ENCODE measurements at regions not wholly inside any gene's neighbourhood (a gene's known extent, or its start where the extent isn't known, plus 50 kb on each side); places are given as distances from the start of the nearest gene placed in this dataset.

GRCh38 chr13:87208636-87209035 is 462.5 kb upstream of the SLITRK5 start:
- TF ChIP-seq, protein P1, sequence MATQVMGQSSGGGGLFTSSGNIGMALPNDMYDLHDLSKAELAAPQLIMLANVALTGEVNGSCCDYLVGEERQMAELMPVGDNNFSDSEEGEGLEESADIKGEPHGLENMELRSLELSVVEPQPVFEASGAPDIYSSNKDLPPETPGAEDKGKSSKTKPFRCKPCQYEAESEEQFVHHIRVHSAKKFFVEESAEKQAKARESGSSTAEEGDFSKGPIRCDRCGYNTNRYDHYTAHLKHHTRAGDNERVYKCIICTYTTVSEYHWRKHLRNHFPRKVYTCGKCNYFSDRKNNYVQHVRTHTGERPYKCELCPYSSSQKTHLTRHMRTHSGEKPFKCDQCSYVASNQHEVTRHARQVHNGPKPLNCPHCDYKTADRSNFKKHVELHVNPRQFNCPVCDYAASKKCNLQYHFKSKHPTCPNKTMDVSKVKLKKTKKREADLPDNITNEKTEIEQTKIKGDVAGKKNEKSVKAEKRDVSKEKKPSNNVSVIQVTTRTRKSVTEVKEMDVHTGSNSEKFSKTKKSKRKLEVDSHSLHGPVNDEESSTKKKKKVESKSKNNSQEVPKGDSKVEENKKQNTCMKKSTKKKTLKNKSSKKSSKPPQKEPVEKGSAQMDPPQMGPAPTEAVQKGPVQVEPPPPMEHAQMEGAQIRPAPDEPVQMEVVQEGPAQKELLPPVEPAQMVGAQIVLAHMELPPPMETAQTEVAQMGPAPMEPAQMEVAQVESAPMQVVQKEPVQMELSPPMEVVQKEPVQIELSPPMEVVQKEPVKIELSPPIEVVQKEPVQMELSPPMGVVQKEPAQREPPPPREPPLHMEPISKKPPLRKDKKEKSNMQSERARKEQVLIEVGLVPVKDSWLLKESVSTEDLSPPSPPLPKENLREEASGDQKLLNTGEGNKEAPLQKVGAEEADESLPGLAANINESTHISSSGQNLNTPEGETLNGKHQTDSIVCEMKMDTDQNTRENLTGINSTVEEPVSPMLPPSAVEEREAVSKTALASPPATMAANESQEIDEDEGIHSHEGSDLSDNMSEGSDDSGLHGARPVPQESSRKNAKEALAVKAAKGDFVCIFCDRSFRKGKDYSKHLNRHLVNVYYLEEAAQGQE (IDR thresholded peaks at IDR 0.05; ENCODE audit: low read depth), result no peak
- TF ChIP-seq TEAD4 (IDR thresholded peaks at IDR 0.05) (no peak), RAD21 (IDR thresholded peaks at IDR 0.05; ENCODE audit: low read depth) (no peak), MAX (IDR thresholded peaks at IDR 0.05) (no peak), ZBTB7A (IDR thresholded peaks at IDR 0.05; ENCODE audit: low read depth) (no peak), NFIC (IDR thresholded peaks at IDR 0.05) (0 out of 2 replicates have a peak, but pooled peaks have one; percentile 43)

GRCh38 chr13:87234981-87235380 is 436.2 kb upstream of the SLITRK5 start:
- TF ChIP-seq RAD21 (IDR thresholded peaks at IDR 0.05; ENCODE audit: low read depth) (no peak), TAF1 (IDR thresholded peaks at IDR 0.05; ENCODE audit: low read depth) (no peak), FOXM1 (IDR thresholded peaks at IDR 0.05; ENCODE audit: borderline replicate concordance, low read depth) (no peak), EP300 (IDR thresholded peaks at IDR 0.05; ENCODE audit: borderline replicate concordance) (no peak), TEAD4 (IDR thresholded peaks at IDR 0.05) (no peak)

- TF ChIP-seq TCF12 (IDR thresholded peaks at IDR 0.05; ENCODE audit: low read depth) (no peak), RAD21 (IDR thresholded peaks at IDR 0.05; ENCODE audit: low read depth) (no peak), MAX (IDR thresholded peaks at IDR 0.05) (no peak), EP300 (IDR thresholded peaks at IDR 0.05; ENCODE audit: borderline replicate concordance) (no peak), USF1 (IDR thresholded peaks at IDR 0.05) (no peak)
Observed at GRCh38 chr13:87235621-87236020, 435.6 kb upstream of the SLITRK5 start.

DNA sequence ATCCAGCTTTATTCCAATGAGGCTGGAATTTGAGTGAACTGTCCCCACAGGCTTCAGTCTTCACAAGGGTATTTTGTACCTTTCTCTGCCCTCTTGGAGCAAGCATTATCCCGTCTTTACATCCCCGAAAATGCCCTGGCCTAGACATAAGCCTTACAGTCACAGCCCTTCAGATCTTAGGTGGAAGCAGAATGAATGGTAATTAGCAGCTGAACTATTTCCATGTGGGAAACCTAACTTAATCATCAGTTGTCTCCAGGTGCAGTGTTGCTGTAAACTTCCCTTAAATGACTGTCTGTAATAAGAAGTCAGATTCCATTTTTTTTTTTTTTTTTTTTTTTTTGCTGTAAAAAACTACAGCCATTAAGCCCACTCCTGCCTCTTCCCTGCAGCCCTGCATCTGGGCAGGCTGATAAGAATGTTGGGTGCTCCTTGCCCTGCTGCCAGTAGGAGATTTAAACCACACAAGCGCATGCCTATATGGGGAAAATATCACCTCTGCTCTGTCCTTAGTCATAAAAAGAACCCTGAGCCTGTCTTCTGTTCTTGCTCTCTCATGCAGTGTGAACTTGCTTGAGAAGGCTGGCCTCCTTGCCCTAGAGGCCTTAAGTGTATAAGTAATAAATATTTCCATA is 426.8 kb upstream of the SLITRK5 start:
- no peak for TF ChIP-seq USF1 (IDR thresholded peaks at IDR 0.05)
- no peak for TF ChIP-seq NFIC (IDR thresholded peaks at IDR 0.05)
- no peak for TF ChIP-seq TEAD4 (IDR thresholded peaks at IDR 0.05)
- TF ChIP-seq, protein P1 (IDR thresholded peaks at IDR 0.05; ENCODE audit: low read depth), result no peak
- TF ChIP-seq CEBPB (IDR thresholded peaks at IDR 0.05), result no peak
- no peak for TF ChIP-seq YY1 (IDR thresholded peaks at IDR 0.05; ENCODE audit: low read depth)
- TF ChIP-seq RAD21 (IDR thresholded peaks at IDR 0.05; ENCODE audit: low read depth), result no peak
- no peak for TF ChIP-seq ZBTB7A (IDR thresholded peaks at IDR 0.05; ENCODE audit: low read depth)
- no peak for TF ChIP-seq EP300 (IDR thresholded peaks at IDR 0.05; ENCODE audit: borderline replicate concordance)
- TF ChIP-seq FOXM1 (IDR thresholded peaks at IDR 0.05; ENCODE audit: borderline replicate concordance, low read depth), result no peak
- no peak for TF ChIP-seq TAF1 (IDR thresholded peaks at IDR 0.05; ENCODE audit: low read depth)

DNA sequence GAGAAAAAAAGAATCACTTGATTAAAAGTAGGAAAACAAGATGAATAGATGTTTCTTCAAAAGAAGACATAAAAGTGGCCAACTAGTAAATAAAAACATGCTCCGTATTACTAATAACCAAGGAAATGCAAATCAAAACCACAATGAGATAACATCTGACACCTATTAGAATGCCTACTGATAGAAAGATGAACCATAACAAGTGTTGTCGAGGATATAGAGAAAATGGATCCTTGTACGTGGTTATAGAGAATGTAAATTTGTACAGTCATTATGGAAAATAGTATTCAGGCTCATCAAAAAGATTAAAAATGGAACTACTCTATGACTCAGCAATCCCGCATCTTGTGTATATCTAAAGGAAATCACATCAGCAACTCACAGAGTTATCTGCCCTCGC is 415.8 kb upstream of the SLITRK5 start:
- TF ChIP-seq, protein P1 (IDR thresholded peaks at IDR 0.05; ENCODE audit: low read depth), result no peak
- no peak for TF ChIP-seq EGR1 (IDR thresholded peaks at IDR 0.05)
- no peak for TF ChIP-seq NFIC (IDR thresholded peaks at IDR 0.05)
- TF ChIP-seq YY1 (IDR thresholded peaks at IDR 0.05; ENCODE audit: low read depth), result no peak
- TF ChIP-seq USF1 (IDR thresholded peaks at IDR 0.05), result no peak
- no peak for TF ChIP-seq RAD21 (IDR thresholded peaks at IDR 0.05; ENCODE audit: low read depth)
- TF ChIP-seq FOXM1 (IDR thresholded peaks at IDR 0.05; ENCODE audit: borderline replicate concordance, low read depth), result no peak
- TF ChIP-seq TEAD4 (IDR thresholded peaks at IDR 0.05), result no peak
- no peak for TF ChIP-seq ZBTB7A (IDR thresholded peaks at IDR 0.05; ENCODE audit: low read depth)
- no peak for TF ChIP-seq TAF1 (IDR thresholded peaks at IDR 0.05; ENCODE audit: low read depth)
- TF ChIP-seq MAX (IDR thresholded peaks at IDR 0.05), result no peak

Measured in Ishikawa (cell line).